ENCODE measurements at regions not wholly inside any gene's neighbourhood (a gene's known extent, or its start where the extent isn't known, plus 50 kb on each side); places are given as distances from the start of the nearest gene placed in this dataset.

DNA sequence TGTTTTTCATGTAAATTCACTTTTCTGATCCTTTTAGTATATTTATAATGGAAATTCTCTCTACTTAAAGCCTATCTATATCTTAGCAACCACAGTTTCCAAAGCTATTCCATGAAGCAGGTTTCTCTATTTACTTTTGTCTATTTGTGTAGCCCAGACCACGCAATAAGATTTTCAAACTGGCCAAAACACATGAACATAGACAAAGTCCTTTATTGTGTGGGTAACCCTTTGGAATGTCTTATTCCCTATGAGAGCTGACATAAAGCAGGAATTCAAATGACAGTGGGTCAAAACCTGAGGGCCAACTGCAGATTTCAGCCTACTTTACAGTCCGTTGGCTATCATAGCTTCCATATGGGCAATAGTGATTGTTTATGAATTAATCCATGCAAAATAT, 252.6 kb downstream of the LTN1 start:
- no peak for TF ChIP-seq CTCF (IDR thresholded peaks at IDR 0.05; ENCODE audit: partially characterized antibody, unreplicated experiment)
- DNase-seq = no peak
- Mint-ChIP-seq H3K4me3 (ENCODE audit: unreplicated experiment) (no peak overlapping the region), H3K27me3 (ENCODE audit: unreplicated experiment) (no peaks in the 10 kb centered on the region), H3K4me1 (ENCODE audit: low read depth, unreplicated experiment) (no peaks in the 10 kb centered on the region), H3K36me3 (ENCODE audit: unreplicated experiment) (no peaks in the 10 kb centered on the region), H3K27ac (ENCODE audit: unreplicated experiment) (no peak overlapping the region), H3K9me3 (ENCODE audit: unreplicated experiment) (no peaks in the 10 kb centered on the region)

DNA sequence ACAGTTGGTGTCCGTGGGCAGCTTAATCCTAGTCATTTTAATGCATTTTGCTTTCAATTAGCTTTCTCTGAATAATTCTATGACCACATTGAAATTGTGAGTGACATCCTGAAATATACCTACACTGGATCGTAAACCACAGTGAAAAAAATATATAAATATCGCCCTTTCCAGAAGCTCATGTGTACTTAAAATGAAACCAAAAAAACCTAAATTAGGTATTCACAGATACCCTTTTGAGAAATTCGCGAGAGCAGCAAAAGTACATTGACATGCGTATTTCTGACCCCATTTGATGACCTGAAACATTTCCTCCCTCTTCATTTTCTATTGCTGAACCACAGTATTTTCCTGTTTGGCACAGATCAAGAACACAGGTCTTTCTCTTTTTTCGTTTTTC, 253.8 kb downstream of the LTN1 start:
- no peaks in the 10 kb centered on the region for H3K9me3 Mint-ChIP-seq (ENCODE audit: unreplicated experiment)
- no peak overlapping the region for H3K27ac Mint-ChIP-seq (ENCODE audit: unreplicated experiment)
- no peak for TF ChIP-seq CTCF (IDR thresholded peaks at IDR 0.05; ENCODE audit: partially characterized antibody, unreplicated experiment)

GRCh38 chr21:28738420-28738704, 254.3 kb downstream of the LTN1 start:
- TF ChIP-seq CTCF (IDR thresholded peaks at IDR 0.05; ENCODE audit: partially characterized antibody, unreplicated experiment) = no peak
- no peak for DNase-seq
- Mint-ChIP-seq H3K4me1 (ENCODE audit: low read depth, unreplicated experiment) (no peaks in the 10 kb centered on the region), H3K27me3 (ENCODE audit: unreplicated experiment) (no peaks in the 10 kb centered on the region), H3K4me3 (ENCODE audit: unreplicated experiment) (no peak overlapping the region), H3K9me3 (ENCODE audit: unreplicated experiment) (no peaks in the 10 kb centered on the region), H3K27ac (ENCODE audit: unreplicated experiment) (no peak overlapping the region), H3K36me3 (ENCODE audit: unreplicated experiment) (no peaks in the 10 kb centered on the region)

More for the DNA sequence above, 253.8 kb downstream of the LTN1 start:
- H3K4me3 Mint-ChIP-seq (ENCODE audit: unreplicated experiment) = no peak overlapping the region
- DNase-seq = no peak
- H3K4me1 Mint-ChIP-seq (ENCODE audit: low read depth, unreplicated experiment) = no peaks in the 10 kb centered on the region
- H3K27me3 Mint-ChIP-seq (ENCODE audit: unreplicated experiment) = no peaks in the 10 kb centered on the region
- H3K36me3 Mint-ChIP-seq (ENCODE audit: unreplicated experiment) = no peaks in the 10 kb centered on the region

DNA sequence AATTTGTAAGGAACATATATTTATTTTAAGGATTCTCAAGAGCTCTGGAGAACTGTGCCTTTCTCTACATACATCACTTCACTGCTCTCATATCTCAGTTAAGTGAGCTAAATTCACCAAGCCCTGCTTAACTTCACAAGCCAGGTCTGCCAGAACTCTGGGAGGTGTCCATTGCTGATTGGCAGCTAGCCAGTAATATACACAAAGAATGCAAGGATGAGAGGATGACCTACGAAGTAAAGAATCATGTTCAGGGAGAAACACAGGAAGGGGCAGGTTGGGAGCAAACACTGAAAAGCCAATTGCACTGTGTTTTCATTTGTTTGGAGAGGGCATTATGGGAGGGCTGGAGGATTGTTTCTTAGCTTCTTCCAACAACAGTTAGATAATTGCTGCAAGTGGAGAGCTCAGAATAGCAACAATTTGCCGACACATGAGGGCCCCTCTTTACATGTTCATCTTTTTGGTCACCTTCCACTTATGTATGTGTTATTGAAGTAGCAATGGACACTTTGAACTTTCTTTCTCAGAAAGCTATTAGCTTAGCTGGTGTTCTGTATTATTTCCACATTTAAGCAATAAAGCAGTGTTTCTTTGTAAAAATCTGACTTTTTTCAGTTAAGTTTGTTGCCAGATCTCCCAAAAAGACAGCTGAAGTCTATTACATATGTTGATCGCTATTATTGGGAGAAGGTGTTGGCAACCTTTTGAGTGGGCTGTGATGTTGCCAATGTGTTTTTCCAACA, 254.8 kb downstream of the LTN1 start:
- TF ChIP-seq CTCF (IDR thresholded peaks at IDR 0.05; ENCODE audit: partially characterized antibody, unreplicated experiment) = no peak
- H3K27me3 Mint-ChIP-seq (ENCODE audit: unreplicated experiment) = no peaks in the 10 kb centered on the region
- no peaks in the 10 kb centered on the region for H3K9me3 Mint-ChIP-seq (ENCODE audit: unreplicated experiment)
- H3K36me3 Mint-ChIP-seq (ENCODE audit: unreplicated experiment) = no peaks in the 10 kb centered on the region
- DNase-seq = no peak
- no peaks in the 10 kb centered on the region for H3K4me1 Mint-ChIP-seq (ENCODE audit: low read depth, unreplicated experiment)
- H3K4me3 Mint-ChIP-seq (ENCODE audit: unreplicated experiment) = no peak overlapping the region
- no peak overlapping the region for H3K27ac Mint-ChIP-seq (ENCODE audit: unreplicated experiment)

- H3K27me3 Mint-ChIP-seq (ENCODE audit: unreplicated experiment) = no peaks in the 10 kb centered on the region
- H3K4me1 Mint-ChIP-seq (ENCODE audit: low read depth, unreplicated experiment) = no peaks in the 10 kb centered on the region
- no peak overlapping the region for H3K4me3 Mint-ChIP-seq (ENCODE audit: unreplicated experiment)
- H3K27ac Mint-ChIP-seq (ENCODE audit: unreplicated experiment) = no peak overlapping the region
- H3K36me3 Mint-ChIP-seq (ENCODE audit: unreplicated experiment) = no peaks in the 10 kb centered on the region
- no peak for TF ChIP-seq CTCF (IDR thresholded peaks at IDR 0.05; ENCODE audit: partially characterized antibody, unreplicated experiment)
- no peaks in the 10 kb centered on the region for H3K9me3 Mint-ChIP-seq (ENCODE audit: unreplicated experiment)
- DNase-seq = no peak
Observed at GRCh38 chr21:28734522-28735175, 258.0 kb downstream of the LTN1 start.
